HG02642 (cell line): ENCODE measurements at regions not wholly inside any gene's neighbourhood (a gene's known extent, or its start where the extent isn't known, plus 50 kb on each side); places are given as distances from the start of the nearest gene placed in this dataset.

ENCODE experiments used
- ATAC-seq: cut with Tn5 transposase; IDR thresholded peaks from one replicate; pipeline ENCODE4 v1.9.1; 2021; ENCODE audit warnings: mild to moderate bottlenecking; ENCODE audit not compliant: unreplicated experiment, poor library complexity

DNA sequence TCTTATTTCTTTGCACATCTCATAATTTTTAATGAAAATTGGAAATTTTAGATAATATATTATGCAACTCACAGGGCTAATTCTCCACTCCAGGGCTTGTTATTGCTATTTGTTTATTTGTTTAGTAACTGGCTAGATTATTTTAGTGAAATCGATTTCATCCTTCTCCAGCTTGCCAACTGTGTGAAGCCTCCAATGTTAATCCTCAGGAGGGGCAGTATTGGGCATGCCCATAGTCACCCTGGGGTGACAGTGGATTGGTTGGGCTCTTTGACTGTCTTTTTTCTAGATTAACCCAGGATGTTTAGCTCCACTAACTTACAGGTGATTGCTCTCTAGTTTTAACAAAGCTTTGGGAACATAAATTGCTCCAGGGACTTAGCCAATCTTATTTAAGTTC, 450.1 kb downstream of the BMP2 start:
- ATAC-seq, result no peak

GRCh38 chr20:7220755-7221154, 453.3 kb downstream of the BMP2 start:
- ATAC-seq, result no peak

DNA sequence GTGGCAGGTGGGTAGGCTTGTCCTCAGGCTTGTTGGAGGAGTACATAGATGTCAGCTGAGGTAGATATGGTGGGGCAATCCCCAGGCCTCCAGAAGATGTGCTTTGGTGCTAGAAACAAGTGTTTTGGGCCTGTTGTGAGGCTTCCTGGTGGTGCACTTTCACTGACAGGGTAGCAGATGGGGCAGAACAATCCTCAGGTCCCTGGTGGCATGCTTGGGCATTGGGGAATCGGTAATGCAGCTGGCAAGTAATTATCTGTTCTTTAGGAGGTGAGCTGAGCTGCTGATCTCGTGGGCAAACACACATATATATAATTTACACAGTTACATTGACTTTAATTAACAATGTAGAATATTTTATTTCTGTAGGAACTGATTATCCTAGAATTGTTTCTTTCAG, 458.7 kb downstream of the BMP2 start:
- ATAC-seq, result no peak

DNA sequence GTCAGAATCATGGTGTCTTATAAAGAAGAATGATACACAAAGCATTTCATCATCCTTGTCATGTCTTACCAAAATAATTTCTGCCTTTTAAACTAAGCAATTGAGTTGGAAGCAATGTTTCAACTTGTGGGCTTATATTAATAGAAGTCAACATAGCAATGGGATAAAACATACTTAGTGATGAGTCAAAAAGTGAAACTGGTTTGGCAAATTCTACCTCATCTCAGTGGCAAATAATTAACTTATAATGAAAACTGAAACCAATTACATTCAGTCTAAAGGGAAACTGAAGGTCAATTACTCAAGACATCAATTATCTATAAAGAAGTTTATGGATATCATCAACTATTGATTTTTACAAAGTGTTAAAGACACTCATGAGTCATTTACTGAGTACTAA, 463.8 kb downstream of the BMP2 start:
- ATAC-seq, result no peak

DNA sequence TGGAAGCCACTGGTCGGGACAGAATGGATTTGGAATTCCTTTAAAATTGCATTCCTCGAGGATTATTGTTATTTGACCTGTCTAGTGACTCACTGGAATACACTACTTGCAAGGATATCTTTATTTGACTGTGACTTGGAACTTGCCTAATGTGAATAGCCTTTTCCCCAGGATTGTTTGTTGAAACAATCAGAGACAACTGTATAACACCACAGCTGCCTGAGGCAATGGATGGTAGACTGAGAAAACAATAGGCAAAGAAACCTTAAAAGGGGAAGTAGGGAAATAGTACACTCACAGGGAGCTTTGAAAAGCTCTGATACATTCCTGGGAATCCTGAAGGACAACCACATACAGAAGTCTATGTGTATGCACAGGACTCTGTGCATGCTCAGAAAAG, 465.3 kb downstream of the BMP2 start:
- no peak for ATAC-seq

DNA sequence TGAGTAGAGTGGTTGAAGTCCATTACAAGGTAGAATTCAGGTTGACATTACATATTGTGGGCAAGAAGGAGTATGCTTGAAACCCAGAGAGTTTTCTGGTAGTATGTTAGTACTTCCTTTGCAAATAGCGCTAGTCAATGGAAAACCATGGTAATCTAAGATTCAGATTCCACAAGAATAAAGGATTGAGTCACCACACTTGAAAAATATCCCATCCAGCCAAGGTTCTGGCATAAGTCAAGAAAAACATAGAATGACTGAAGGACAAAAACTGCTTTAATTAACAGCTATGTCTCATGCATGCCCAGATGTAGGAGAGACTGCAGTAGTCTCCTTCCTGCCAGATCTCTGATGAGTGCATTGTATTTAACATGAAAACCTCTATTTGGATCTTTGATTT, 469.8 kb downstream of the BMP2 start:
- no peak for ATAC-seq

- ATAC-seq, result no peak
These were observed 473.0 kb downstream of the BMP2 start for GRCh38 chr20:7240490-7240889.

DNA sequence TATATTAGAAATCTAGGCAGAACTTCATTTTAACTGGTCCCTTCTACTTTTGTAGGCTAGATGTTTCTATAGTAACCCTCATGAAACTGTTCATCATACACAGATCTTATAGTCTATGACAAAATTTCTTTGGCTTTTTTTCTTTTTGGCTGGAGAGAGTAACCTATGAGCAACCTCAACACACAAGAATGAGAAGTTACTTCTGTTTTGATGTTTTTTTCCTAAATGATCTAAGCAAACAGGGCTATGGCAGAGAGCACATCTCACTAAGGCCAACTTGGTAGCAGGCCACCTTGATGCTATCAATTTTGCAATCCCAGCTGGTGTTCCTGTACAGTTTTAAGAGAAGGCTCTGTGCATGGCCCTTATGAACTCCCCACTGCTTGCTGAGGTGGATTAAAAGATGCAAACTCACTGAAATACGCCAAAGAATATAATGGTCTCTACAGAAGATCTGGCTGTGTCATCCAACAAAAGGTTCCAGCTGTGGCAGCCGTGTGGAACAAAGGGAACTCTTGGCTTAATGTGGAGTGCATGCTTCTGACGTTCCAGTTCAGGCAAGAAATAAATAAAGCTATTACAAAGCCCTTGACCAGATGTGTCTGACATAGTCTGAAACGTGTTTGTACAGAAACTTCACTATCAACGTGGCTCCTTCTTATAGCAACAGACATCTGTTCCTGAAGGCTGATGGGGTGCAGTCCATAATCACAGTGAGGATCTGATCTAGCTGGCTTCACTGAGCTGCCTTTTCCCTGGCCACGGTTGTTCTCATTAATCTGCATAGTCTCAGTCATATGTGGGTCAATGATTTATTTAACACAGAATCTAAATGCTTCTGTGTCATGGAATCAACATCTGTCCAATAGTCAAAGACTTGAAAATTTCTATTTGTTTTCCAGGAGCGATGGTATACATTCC, 481.1 kb downstream of the BMP2 start:
- ATAC-seq, result no peak

GRCh38 chr20:7250337-7250736, 482.9 kb downstream of the BMP2 start:
- ATAC-seq, result no peak

DNA sequence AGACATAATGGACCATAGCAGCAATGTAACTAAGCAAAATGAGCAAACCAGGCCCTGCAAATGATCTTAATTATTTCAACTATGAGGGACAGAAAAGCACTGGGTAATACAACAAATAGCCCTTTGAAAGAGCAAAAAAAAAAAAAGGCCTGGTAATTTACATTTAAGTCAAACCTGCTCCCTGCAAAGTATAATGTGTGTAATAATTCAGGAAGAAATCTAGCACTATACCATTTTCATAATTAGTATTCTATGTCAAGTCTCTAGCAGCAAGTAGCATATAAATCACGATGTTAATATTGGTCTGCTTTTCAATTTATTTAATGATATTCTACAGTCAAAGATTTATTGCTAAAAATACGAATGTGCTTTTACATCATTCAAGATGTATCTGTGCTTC, 489.6 kb downstream of the BMP2 start:
- ATAC-seq, result no peak

GRCh38 chr20:7257692-7258466, 490.4 kb downstream of the BMP2 start:
- no peak for ATAC-seq

DNA sequence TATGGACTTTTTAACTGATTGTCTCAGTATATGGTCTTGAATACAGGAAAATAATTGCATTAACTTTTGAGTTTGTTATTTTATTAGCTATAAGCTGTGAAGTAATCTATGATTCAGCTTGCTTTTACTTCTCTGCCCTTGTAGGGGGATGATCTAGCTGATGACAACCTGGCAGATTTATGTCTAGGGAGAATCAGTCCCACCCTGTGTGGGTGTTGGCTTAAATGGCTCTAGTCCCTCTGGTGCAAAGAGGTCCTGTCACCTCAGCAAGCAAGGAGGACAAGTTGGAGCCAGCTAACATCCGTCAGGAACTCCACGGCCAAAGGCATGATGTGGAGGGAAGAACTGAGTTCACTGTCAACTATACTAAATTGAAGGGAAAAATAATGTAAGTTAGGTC, 495.3 kb downstream of the BMP2 start:
- ATAC-seq, result no peak

DNA sequence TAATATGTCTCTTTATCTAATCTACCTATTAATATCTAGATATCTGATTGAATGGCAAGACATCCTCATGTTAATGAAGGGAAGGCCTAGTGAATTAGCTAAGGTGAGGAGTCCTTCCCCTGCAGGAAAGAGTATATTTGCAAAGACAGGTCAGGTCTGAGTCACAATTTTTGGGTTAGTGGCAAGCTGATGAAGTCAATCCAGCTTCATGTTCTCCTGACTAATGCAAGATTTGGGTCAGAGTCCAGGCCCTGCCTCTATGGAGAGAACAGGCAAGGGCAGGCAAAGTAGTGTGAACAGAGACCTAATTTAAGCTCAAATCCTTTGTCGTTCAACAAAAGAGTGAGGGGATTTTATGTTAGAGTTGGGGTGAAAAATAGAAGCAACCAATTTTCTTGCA, 496.7 kb downstream of the BMP2 start:
- ATAC-seq, result no peak

DNA sequence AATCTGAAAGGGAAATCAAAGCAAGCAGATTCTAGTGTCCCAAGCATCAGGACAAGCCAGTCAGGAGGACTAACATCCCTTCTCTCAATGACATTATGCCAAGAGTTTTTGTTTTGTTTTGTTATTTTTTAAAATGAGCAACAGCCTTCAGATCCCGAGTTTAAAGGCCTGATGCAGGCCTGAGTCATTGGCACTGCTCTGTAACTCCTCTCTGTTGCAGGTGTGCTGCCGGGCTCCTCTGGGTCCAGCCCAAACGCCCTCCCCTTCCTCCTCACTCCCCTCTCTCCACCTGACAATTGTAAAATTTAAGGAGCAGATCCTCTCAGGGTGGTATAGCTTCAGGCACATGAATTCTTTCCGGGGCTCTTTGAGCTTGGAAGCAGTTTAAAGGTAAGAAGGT, 502.0 kb downstream of the BMP2 start:
- no peak for ATAC-seq

GRCh38 chr20:7272512-7272911, 505.0 kb downstream of the BMP2 start:
- no peak for ATAC-seq

- ATAC-seq, result no peak
These were observed 507.4 kb downstream of the BMP2 start for GRCh38 chr20:7274870-7275269.

- no peak for ATAC-seq
These were observed 508.3 kb downstream of the BMP2 start for GRCh38 chr20:7275645-7276237.

DNA sequence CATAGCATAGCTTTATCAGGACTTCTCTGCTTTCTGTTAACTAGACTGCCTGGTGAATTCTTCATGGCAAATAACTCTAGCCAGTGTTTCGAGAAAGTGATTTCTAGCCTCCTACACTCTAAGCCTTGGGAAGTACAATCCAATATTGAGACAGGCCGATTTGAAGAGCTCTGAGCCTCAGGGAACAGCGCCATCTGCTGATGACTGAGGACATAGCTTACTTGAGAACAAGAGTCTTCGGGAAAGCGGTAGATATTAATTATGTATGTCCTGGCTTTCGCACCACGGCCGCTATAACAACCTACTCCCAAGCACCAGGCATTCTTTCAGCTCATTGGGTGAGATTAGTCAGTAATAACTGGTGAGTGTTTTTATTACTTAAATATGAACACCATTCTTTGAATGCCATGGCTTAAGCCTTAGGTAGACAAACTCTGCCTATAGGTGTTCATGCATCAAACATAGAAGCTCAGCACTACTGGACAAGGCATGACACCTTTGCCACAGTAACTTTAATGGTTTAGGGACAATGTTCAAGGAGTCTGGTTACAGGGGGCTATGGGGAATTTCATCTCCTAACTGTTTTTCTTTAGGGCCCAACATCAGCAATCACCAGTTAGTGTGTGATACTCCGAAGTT, 518.6 kb downstream of the BMP2 start:
- peak; percentile 83 for ATAC-seq

GRCh38 chr20:7291323-7291943, 523.9 kb downstream of the BMP2 start:
- no peak for ATAC-seq

DNA sequence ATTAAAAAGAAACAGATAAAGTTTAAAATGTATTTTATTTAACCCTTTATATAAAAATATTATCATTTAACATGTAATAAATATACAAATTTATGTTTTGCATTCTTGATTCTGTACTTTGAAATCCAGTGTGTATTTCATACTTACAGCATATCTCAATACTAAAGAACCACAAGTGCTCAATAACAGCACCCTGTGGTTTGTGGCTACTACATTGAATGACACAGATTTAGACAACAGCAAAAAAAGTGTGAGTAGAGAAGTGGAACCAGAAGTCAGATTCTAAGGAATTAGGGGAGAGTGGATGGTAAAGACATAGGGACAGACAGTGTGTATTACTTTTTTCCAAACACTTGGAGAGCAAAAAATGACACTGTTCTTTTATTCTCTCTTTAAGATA, 524.5 kb downstream of the BMP2 start:
- no peak for ATAC-seq
